ENCODE measurements at regions not wholly inside any gene's neighbourhood (a gene's known extent, or its start where the extent isn't known, plus 50 kb on each side); places are given as distances from the start of the nearest gene placed in this dataset.
"Not testable (repeated sequence)": the region's sequence is repeated elsewhere in the genome, so short reads cannot be mapped to it uniquely, and the experiment has no call there.

DNA sequence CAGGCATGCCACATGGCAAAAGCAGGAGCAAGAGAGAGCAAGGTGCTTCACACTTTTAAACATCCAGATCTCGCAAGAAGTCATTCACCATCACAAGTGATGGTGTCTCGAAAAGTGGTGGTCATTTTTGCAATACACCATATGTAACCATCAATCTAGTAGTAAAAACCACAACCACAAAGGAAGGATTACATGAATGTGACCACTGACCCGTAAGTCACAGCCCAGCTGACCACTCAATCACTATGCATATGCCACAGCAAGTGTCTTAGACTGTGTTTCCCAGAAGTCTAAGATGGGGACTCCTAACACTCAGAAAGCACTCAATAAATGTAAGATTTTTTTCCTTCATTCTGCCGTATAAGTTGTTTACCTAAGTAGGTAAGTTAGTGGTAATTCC lies 76.9 kb downstream of the FH start:
- Histone ChIP-seq H3F3A (ENCODE audit: insufficient read depth, low read depth) (no peaks in the 10 kb centered on the region), H3K79me2 (ENCODE audit: low read depth) (no peaks in the 10 kb centered on the region), H2AFZ (no peak overlapping the region), H3K4me3 (no peak overlapping the region), H3K27me3 (ENCODE audit: insufficient read depth, low read depth) (peaks cover 10% of the 10 kb centered on the region; the same call in 1 of the 2 replicates), H3K9me3 (ENCODE audit: insufficient read depth, low read depth) (peaks cover 4% of the 10 kb centered on the region; the same call in 1 of the 2 replicates), H3K36me3 (ENCODE audit: low read depth) (no peaks in the 10 kb centered on the region), H3K9me2 (ENCODE audit: insufficient read depth) (no peaks in the 10 kb centered on the region), H3K4me1 (replicated peaks; ENCODE audit: insufficient read depth) (no peaks in the 10 kb centered on the region), H3K27ac (no peak overlapping the region), H3K4me2 (no peak overlapping the region), H4K20me1 (ENCODE audit: insufficient read depth) (no peaks in the 10 kb centered on the region)
- ChIA-PET CTCF (no interaction called here), POLR2A (ENCODE audit: unreplicated experiment) (no interaction called here)
- no TSS peak for BruUV-seq (replicated peaks)
- DNase-seq: no peak
- intact Hi-C loops (cut with micrococcal nuclease; ENCODE audit: unreplicated experiment): no loop called here
- TF ChIP-seq, protein P1, sequence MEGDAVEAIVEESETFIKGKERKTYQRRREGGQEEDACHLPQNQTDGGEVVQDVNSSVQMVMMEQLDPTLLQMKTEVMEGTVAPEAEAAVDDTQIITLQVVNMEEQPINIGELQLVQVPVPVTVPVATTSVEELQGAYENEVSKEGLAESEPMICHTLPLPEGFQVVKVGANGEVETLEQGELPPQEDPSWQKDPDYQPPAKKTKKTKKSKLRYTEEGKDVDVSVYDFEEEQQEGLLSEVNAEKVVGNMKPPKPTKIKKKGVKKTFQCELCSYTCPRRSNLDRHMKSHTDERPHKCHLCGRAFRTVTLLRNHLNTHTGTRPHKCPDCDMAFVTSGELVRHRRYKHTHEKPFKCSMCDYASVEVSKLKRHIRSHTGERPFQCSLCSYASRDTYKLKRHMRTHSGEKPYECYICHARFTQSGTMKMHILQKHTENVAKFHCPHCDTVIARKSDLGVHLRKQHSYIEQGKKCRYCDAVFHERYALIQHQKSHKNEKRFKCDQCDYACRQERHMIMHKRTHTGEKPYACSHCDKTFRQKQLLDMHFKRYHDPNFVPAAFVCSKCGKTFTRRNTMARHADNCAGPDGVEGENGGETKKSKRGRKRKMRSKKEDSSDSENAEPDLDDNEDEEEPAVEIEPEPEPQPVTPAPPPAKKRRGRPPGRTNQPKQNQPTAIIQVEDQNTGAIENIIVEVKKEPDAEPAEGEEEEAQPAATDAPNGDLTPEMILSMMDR (conservative IDR thresholded peaks at IDR 0.05): no peak
- TF ChIP-seq EZH2 (IDR thresholded peaks at IDR 0.05; ENCODE audit: low read depth): no peak

DNA sequence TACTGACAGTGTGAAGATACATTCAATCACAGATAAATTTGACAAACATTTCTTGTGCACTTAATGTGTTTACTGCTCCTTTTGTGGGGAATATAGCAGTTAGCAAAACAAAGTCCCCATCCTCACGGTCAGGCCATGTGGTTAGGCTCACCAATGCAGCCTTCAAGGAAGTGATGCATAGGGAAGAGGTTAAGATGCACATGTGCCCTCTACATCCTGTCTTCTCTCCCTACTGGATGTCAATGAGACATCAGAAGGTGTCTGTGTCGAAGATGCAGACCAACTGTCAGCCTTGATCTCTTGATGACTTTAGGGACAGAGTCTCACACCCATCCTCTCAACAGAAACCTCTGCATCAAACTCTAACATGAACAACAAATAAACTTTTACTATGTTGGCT lies 78.7 kb downstream of the FH start:
- TF ChIP-seq EZH2 (IDR thresholded peaks at IDR 0.05; ENCODE audit: low read depth): no peak
- TF ChIP-seq, protein P1 (conservative IDR thresholded peaks at IDR 0.05): no peak

DNA sequence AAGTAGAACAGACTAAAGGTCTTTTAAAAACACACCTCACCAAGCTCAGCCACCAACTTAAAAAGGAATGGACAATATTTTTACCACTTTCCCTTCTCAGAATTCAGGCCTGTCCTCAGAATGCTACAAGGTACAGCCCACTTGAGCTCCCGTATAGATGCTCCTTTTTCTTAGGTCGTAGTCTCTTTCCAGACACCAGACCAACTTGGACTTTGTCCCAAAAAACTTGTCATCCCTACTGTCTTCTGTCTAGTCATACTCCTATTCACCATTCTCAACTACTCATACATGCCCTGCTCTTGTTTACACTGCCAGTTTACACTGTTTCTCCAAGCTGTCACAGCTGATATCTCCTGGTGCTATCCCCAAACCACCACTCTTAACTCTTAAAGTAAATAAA lies 80.9 kb downstream of the FH start:
- H3K9me3 ChIP-seq (ENCODE audit: insufficient read depth, low read depth); H3F3A ChIP-seq (ENCODE audit: insufficient read depth, low read depth); H3K9me2 ChIP-seq (ENCODE audit: insufficient read depth); BruUV-seq (replicated peaks); DNase-seq; H3K4me2 ChIP-seq; H3K4me1 ChIP-seq (replicated peaks; ENCODE audit: insufficient read depth); POLR2A ChIA-PET (ENCODE audit: unreplicated experiment); CTCF ChIA-PET; H3K27ac ChIP-seq; H2AFZ ChIP-seq; H4K20me1 ChIP-seq (ENCODE audit: insufficient read depth); H3K36me3 ChIP-seq (ENCODE audit: low read depth); intact Hi-C loops (cut with micrococcal nuclease; ENCODE audit: unreplicated experiment); H3K79me2 ChIP-seq (ENCODE audit: low read depth); H3K4me3 ChIP-seq: not testable (repeated sequence)
- peaks cover 38% of the 10 kb centered on the region; the same call in 1 of the 2 replicates for H3K27me3 ChIP-seq (ENCODE audit: insufficient read depth, low read depth)

More for the DNA sequence above, 78.7 kb downstream of the FH start:
- Histone ChIP-seq H3K4me3 (no peak overlapping the region), H3K79me2 (ENCODE audit: low read depth) (no peaks in the 10 kb centered on the region), H3K27ac (no peak overlapping the region), H3K9me3 (ENCODE audit: insufficient read depth, low read depth) (peaks cover 4% of the 10 kb centered on the region; the same call in 1 of the 2 replicates), H3K36me3 (ENCODE audit: low read depth) (no peaks in the 10 kb centered on the region), H3F3A (ENCODE audit: insufficient read depth, low read depth) (no peaks in the 10 kb centered on the region), H3K27me3 (ENCODE audit: insufficient read depth, low read depth) (peaks cover 18% of the 10 kb centered on the region; the same call in 1 of the 2 replicates), H3K4me1 (replicated peaks; ENCODE audit: insufficient read depth) (no peaks in the 10 kb centered on the region), H3K9me2 (ENCODE audit: insufficient read depth) (no peaks in the 10 kb centered on the region), H3K4me2 (no peak overlapping the region), H4K20me1 (ENCODE audit: insufficient read depth) (no peaks in the 10 kb centered on the region), H2AFZ (no peak overlapping the region)
- no peak for DNase-seq
- ChIA-PET CTCF (no interaction called here), POLR2A (ENCODE audit: unreplicated experiment) (no interaction called here)
- no TSS peak for BruUV-seq (replicated peaks)
- intact Hi-C loops (cut with micrococcal nuclease; ENCODE audit: unreplicated experiment): no loop called here

DNA sequence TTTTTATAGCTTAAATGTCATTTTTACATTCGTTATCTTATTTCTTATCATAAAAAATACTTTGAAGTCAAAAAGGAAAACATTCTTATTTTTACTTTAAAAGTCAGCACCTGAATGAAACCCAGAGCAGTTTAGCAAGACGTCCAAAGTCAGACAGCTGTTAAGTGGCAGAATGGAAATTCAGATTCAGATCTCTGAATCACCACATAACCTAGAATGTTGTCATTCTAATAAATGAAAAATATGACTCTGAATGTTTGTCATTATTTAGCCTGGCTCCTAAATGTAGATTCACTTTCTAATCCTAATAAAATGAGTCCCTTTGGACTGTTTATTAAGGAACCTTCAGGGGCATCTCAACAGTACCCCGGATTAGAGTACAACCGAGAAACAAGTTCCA lies 75.2 kb upstream of the RGS7 start:
- CTCF ChIA-PET: no interaction called here

DNA sequence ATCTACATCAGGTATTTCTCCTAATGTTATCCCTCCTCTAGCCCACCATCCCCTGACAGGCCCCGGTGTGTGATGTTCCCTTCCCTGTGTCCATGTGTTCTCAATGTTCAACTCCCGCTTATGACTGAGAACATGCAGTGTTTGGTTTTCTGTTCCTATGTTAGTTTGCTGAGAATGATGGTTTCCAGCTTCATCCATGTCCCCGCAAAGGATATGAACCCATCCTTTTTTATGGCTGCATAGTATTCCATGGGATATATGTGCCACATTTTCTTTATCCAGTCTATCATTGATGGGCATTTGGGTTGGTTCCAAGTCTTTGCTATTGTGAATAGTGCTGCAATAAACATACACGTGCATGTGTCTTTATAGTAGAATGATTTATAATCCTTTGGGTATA lies 68.1 kb upstream of the RGS7 start:
- POLR2A ChIA-PET (ENCODE audit: unreplicated experiment); H3K4me3 ChIP-seq; intact Hi-C loops (cut with micrococcal nuclease; ENCODE audit: unreplicated experiment); H4K20me1 ChIP-seq (ENCODE audit: insufficient read depth); H3K27ac ChIP-seq; H3K79me2 ChIP-seq (ENCODE audit: low read depth); H3K9me2 ChIP-seq (ENCODE audit: insufficient read depth); H3K4me1 ChIP-seq (replicated peaks; ENCODE audit: insufficient read depth); CTCF ChIA-PET; H3K36me3 ChIP-seq (ENCODE audit: low read depth); H3F3A ChIP-seq (ENCODE audit: insufficient read depth, low read depth); BruUV-seq (replicated peaks); H3K4me2 ChIP-seq; H3K9me3 ChIP-seq (ENCODE audit: insufficient read depth, low read depth); DNase-seq; H2AFZ ChIP-seq: not testable (repeated sequence)
- H3K27me3 ChIP-seq (ENCODE audit: insufficient read depth, low read depth): peaks cover 25% of the 10 kb centered on the region; the same call in 1 of the 2 replicates

More for the DNA sequence above, 75.2 kb upstream of the RGS7 start:
- Histone ChIP-seq H3K27me3 (ENCODE audit: insufficient read depth, low read depth) (peaks cover 51% of the 10 kb centered on the region; the same call in 1 of the 2 replicates), H3K79me2 (ENCODE audit: low read depth) (no peaks in the 10 kb centered on the region), H3K9me2 (ENCODE audit: insufficient read depth) (no peaks in the 10 kb centered on the region), H3K27ac (no peak overlapping the region), H3F3A (ENCODE audit: insufficient read depth, low read depth) (no peaks in the 10 kb centered on the region), H4K20me1 (ENCODE audit: insufficient read depth) (no peaks in the 10 kb centered on the region), H3K4me3 (no peak overlapping the region), H3K4me1 (replicated peaks; ENCODE audit: insufficient read depth) (no peaks in the 10 kb centered on the region), H3K36me3 (ENCODE audit: low read depth) (no peaks in the 10 kb centered on the region), H3K9me3 (ENCODE audit: insufficient read depth, low read depth) (no peaks in the 10 kb centered on the region; the same call in 1 of the 2 replicates), H2AFZ (no peak overlapping the region), H3K4me2 (no peak overlapping the region)
- BruUV-seq (replicated peaks): no TSS peak
- POLR2A ChIA-PET (ENCODE audit: unreplicated experiment): interaction anchor here (0.6 kb wide), 1 partner anchor 62 kb away, joined by 4 read pairs; no protein-coding TSS in a partner anchor
- TF ChIP-seq, protein P1 (conservative IDR thresholded peaks at IDR 0.05): no peak
- no peak for TF ChIP-seq EZH2 (IDR thresholded peaks at IDR 0.05; ENCODE audit: low read depth)
- no peak for DNase-seq
- intact Hi-C loops (cut with micrococcal nuclease; ENCODE audit: unreplicated experiment): no loop called here
